GM19324 (cell line): ENCODE measurements at regions not wholly inside any gene's neighbourhood (a gene's known extent, or its start where the extent isn't known, plus 50 kb on each side); places are given as distances from the start of the nearest gene placed in this dataset.

ENCODE experiments used
- ATAC-seq: cut with Tn5 transposase; IDR thresholded peaks from one replicate; pipeline ENCODE4 v1.9.1; 2021; ENCODE audit warnings: mild to moderate bottlenecking, moderate library complexity; ENCODE audit not compliant: unreplicated experiment, low FRiP score

- no peak for ATAC-seq
These were observed 187.4 kb downstream of the PHLDA1 start for GRCh38 chr12:75844049-75844770.

GRCh38 chr12:75842090-75842489, 189.5 kb downstream of the PHLDA1 start:
- ATAC-seq = no peak

GRCh38 chr12:75840994-75841355, 190.6 kb downstream of the PHLDA1 start:
- ATAC-seq = no peak

GRCh38 chr12:75838309-75838708, 193.3 kb downstream of the PHLDA1 start:
- no peak for ATAC-seq

GRCh38 chr12:75837700-75838099, 193.9 kb downstream of the PHLDA1 start:
- ATAC-seq = no peak

- ATAC-seq = no peak
These were observed 195.0 kb downstream of the PHLDA1 start for GRCh38 chr12:75836533-75836932.

GRCh38 chr12:75834591-75834990, 197.0 kb downstream of the PHLDA1 start:
- no peak for ATAC-seq

GRCh38 chr12:75833268-75833667, 198.3 kb downstream of the PHLDA1 start:
- ATAC-seq = no peak

GRCh38 chr12:75831402-75831801, 200.2 kb downstream of the PHLDA1 start:
- no peak for ATAC-seq

- ATAC-seq = no peak
These were observed 204.5 kb downstream of the PHLDA1 start for GRCh38 chr12:75827061-75827460.

GRCh38 chr12:75825686-75826085, 205.9 kb downstream of the PHLDA1 start:
- ATAC-seq = no peak

GRCh38 chr12:75823475-75823874, 208.1 kb downstream of the PHLDA1 start:
- no peak for ATAC-seq

- no peak for ATAC-seq
These were observed 209.2 kb downstream of the PHLDA1 start for GRCh38 chr12:75822416-75822815.

GRCh38 chr12:75820848-75821578, 210.6 kb downstream of the PHLDA1 start:
- ATAC-seq = no peak

- ATAC-seq = no peak
These were observed 211.5 kb downstream of the PHLDA1 start for GRCh38 chr12:75820071-75820470.

GRCh38 chr12:75819512-75819911, 212.1 kb downstream of the PHLDA1 start:
- ATAC-seq = no peak

- ATAC-seq = no peak
These were observed 212.7 kb downstream of the PHLDA1 start for GRCh38 chr12:75818863-75819262.

GRCh38 chr12:75816897-75817296, 214.7 kb downstream of the PHLDA1 start:
- no peak for ATAC-seq

GRCh38 chr12:75815756-75816155, 215.8 kb downstream of the PHLDA1 start:
- ATAC-seq = no peak

GRCh38 chr12:75814851-75815754, 216.5 kb downstream of the PHLDA1 start:
- ATAC-seq = no peak

- no peak for ATAC-seq
These were observed 218.5 kb downstream of the PHLDA1 start for GRCh38 chr12:75813072-75813471.
